HS-5 (cell line): ENCODE measurements at regions not wholly inside any gene's neighbourhood (a gene's known extent, or its start where the extent isn't known, plus 50 kb on each side); places are given as distances from the start of the nearest gene placed in this dataset.
A peak's percentile ranks its signal among the peaks of the same experiment; 100 is the strongest.

Experiments used
- DNase-seq: peaks from one replicate; pipeline ENCODE4 v3.0.0-alpha.2; 2012; ENCODE audit warnings: low read depth

GRCh38 chr13:106173346-106173745 lies 362.1 kb downstream of the EFNB2 start:
- DNase-seq: no peak

- DNase-seq: no peak
Observed at GRCh38 chr13:106172176-106172905, 363.1 kb downstream of the EFNB2 start.

GRCh38 chr13:106163426-106163825 lies 372.0 kb downstream of the EFNB2 start:
- DNase-seq: no peak

- no peak for DNase-seq
Observed at GRCh38 chr13:106161146-106161545, 374.3 kb downstream of the EFNB2 start.

GRCh38 chr13:106159295-106160195 lies 375.9 kb downstream of the EFNB2 start:
- no peak for DNase-seq

GRCh38 chr13:106156468-106156867 lies 379.0 kb downstream of the EFNB2 start:
- peak; percentile 80 for DNase-seq

GRCh38 chr13:106155411-106155810 lies 380.1 kb downstream of the EFNB2 start:
- no peak for DNase-seq

GRCh38 chr13:106153876-106154275 lies 381.6 kb downstream of the EFNB2 start:
- no peak for DNase-seq

GRCh38 chr13:106153041-106153440 lies 382.4 kb downstream of the EFNB2 start:
- DNase-seq: no peak

GRCh38 chr13:106152047-106152446 lies 383.4 kb downstream of the EFNB2 start:
- no peak for DNase-seq

- peak; percentile 77 for DNase-seq
Observed at GRCh38 chr13:106151056-106151699, 384.3 kb downstream of the EFNB2 start.

GRCh38 chr13:106145997-106146864 lies 389.2 kb downstream of the EFNB2 start:
- no peak for DNase-seq

GRCh38 chr13:106145070-106145469 lies 390.4 kb downstream of the EFNB2 start:
- DNase-seq: no peak

GRCh38 chr13:106143930-106144709 lies 391.3 kb downstream of the EFNB2 start:
- no peak for DNase-seq

GRCh38 chr13:106143392-106143791 lies 392.1 kb downstream of the EFNB2 start:
- DNase-seq: no peak

- DNase-seq: no peak
Observed at GRCh38 chr13:106140476-106140875, 395.0 kb downstream of the EFNB2 start.

GRCh38 chr13:106139942-106140341 lies 395.5 kb downstream of the EFNB2 start:
- DNase-seq: no peak

GRCh38 chr13:106139377-106139776 lies 396.1 kb downstream of the EFNB2 start:
- no peak for DNase-seq

GRCh38 chr13:106138620-106139019 lies 396.8 kb downstream of the EFNB2 start:
- DNase-seq: no peak

GRCh38 chr13:106133025-106133424 lies 402.4 kb downstream of the EFNB2 start:
- DNase-seq: no peak

GRCh38 chr13:106132216-106132615 lies 403.2 kb downstream of the EFNB2 start:
- DNase-seq: no peak
